ENCODE measurements at regions not wholly inside any gene's neighbourhood (a gene's known extent, or its start where the extent isn't known, plus 50 kb on each side); places are given as distances from the start of the nearest gene placed in this dataset.

DNA sequence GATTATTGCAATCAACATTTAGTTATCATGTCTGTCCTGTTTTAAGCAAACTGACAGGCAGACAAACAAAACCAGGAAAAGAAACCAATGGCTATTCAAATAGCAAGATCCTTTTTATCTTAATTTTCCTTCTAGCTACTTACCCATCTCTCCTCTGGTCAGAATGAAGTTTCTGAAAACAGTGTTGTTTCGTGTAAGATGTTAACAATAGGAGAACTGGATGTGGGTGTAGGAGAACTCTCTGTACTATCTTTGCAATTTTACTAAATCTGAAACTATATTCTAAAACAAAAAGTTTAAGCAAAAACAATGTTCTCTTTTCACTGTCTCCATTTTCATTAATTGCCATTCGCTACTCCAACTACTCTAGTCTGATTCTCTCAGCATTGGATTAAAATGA, 726.4 kb downstream of the ZNF385D start:
- TF ChIP-seq, protein P1, sequence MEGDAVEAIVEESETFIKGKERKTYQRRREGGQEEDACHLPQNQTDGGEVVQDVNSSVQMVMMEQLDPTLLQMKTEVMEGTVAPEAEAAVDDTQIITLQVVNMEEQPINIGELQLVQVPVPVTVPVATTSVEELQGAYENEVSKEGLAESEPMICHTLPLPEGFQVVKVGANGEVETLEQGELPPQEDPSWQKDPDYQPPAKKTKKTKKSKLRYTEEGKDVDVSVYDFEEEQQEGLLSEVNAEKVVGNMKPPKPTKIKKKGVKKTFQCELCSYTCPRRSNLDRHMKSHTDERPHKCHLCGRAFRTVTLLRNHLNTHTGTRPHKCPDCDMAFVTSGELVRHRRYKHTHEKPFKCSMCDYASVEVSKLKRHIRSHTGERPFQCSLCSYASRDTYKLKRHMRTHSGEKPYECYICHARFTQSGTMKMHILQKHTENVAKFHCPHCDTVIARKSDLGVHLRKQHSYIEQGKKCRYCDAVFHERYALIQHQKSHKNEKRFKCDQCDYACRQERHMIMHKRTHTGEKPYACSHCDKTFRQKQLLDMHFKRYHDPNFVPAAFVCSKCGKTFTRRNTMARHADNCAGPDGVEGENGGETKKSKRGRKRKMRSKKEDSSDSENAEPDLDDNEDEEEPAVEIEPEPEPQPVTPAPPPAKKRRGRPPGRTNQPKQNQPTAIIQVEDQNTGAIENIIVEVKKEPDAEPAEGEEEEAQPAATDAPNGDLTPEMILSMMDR (IDR thresholded peaks at IDR 0.05): no peak
- no peak for TF ChIP-seq EP300 (IDR thresholded peaks at IDR 0.05)
